Neural progenitor cell (in vitro differentiated cells): ENCODE measurements at regions not wholly inside any gene's neighbourhood (a gene's known extent, or its start where the extent isn't known, plus 50 kb on each side); places are given as distances from the start of the nearest gene placed in this dataset.

Experiments
- DNase-seq: peaks from one replicate; pipeline ENCODE4 v3.0.0-alpha.2; 2016; ENCODE audit warnings: low spot score
- H2AFZ ChIP-seq: fragments of 200-600 bp; sonication (generic); replicated peaks from 2 replicates; pipeline ENCODE4 v1.6.1; 2016; ENCODE audit warnings: antibody characterized with exemption
- H3F3A ChIP-seq: fragments of 200-600 bp; sonication (generic); 2 replicates; pipeline ENCODE4 v1.6.1; 2016; ENCODE audit warnings: antibody characterized with exemption, low read depth
- H3K27ac ChIP-seq: fragments of 200-600 bp; sonication (generic); 2 replicates; pipeline ENCODE4 v1.5.1; 2016; ENCODE audit warnings: mild to moderate bottlenecking
- H3K27me3 ChIP-seq: fragments of 200-600 bp; sonication (generic); 2 replicates; pipeline ENCODE4 v1.6.1; 2016; ENCODE audit warnings: mild to moderate bottlenecking, moderate library complexity
- H3K36me3 ChIP-seq: fragments of 200-600 bp; sonication (generic); 2 replicates; pipeline ENCODE4 v1.5.1; 2016
- H3K4me1 ChIP-seq: fragments of 200-600 bp; sonication (generic); 2 replicates; pipeline ENCODE4 v1.6.1; 2016; ENCODE audit warnings: mixed run types
- H3K4me2 ChIP-seq: fragments of 200-600 bp; sonication (generic); 2 replicates; pipeline ENCODE4 v1.6.1; 2016
- H3K4me3 ChIP-seq: fragments of 200-600 bp; sonication (generic); 2 replicates; pipeline ENCODE4 v1.5.1; 2016
- H3K79me2 ChIP-seq: fragments of 200-600 bp; sonication (generic); 2 replicates; pipeline ENCODE4 v1.6.1; 2016; ENCODE audit warnings: low read depth
- H3K9ac ChIP-seq: fragments of 200-600 bp; sonication (generic); 2 replicates; pipeline ENCODE4 v1.6.1; 2016
- H3K9me3 ChIP-seq: fragments of 200-600 bp; sonication (generic); 2 replicates; pipeline ENCODE4 v1.5.1; 2016; ENCODE audit warnings: low read depth
- H4K20me1 ChIP-seq: fragments of 200-600 bp; sonication (generic); 2 replicates; pipeline ENCODE4 v1.6.1; 2016; ENCODE audit warnings: low read depth
- H3K27ac Mint-ChIP-seq: 3 replicates; pipeline ENCODE4 v1.8.0; 2021; ENCODE audit warnings: mixed read lengths
- H3K27me3 Mint-ChIP-seq: 2 replicates; pipeline ENCODE4 v1.8.0; 2022; ENCODE audit warnings: low read depth, mild to moderate bottlenecking, inconsistent platforms, moderate library complexity, mixed read lengths; ENCODE audit not compliant: insufficient read depth
- H3K36me3 Mint-ChIP-seq: 3 replicates; pipeline ENCODE4 v1.8.0; 2021; ENCODE audit warnings: mixed read lengths
- H3K4me1 Mint-ChIP-seq: 3 replicates; pipeline ENCODE4 v1.8.0; 2021; ENCODE audit warnings: mixed read lengths
- H3K4me3 Mint-ChIP-seq: 3 replicates; pipeline ENCODE4 v1.8.0; 2021; ENCODE audit warnings: mild to moderate bottlenecking, moderate library complexity, mixed read lengths
- H3K9me3 Mint-ChIP-seq: 3 replicates; pipeline ENCODE4 v1.8.0; 2020; ENCODE audit warnings: mixed read lengths
- EZH2 ChIP-seq: fragments of 200-600 bp; sonication (generic); IDR thresholded peaks from 2 replicates; pipeline ENCODE4 v1.6.1; 2017; ENCODE audit warnings: antibody characterized with exemption, mild to moderate bottlenecking, moderate library complexity
- EZH2phosphoT487 ChIP-seq: fragments of 200-600 bp; sonication (generic); IDR thresholded peaks from 2 replicates; pipeline ENCODE4 v1.6.1; 2017; ENCODE audit warnings: antibody characterized with exemption
- TF ChIP-seq, protein P1 (sequence below): fragments of 200-600 bp; sonication (generic); IDR thresholded peaks from 2 replicates; pipeline ENCODE4 v1.5.1; 2017; ENCODE audit warnings: antibody characterized with exemption, mild to moderate bottlenecking

DNA sequence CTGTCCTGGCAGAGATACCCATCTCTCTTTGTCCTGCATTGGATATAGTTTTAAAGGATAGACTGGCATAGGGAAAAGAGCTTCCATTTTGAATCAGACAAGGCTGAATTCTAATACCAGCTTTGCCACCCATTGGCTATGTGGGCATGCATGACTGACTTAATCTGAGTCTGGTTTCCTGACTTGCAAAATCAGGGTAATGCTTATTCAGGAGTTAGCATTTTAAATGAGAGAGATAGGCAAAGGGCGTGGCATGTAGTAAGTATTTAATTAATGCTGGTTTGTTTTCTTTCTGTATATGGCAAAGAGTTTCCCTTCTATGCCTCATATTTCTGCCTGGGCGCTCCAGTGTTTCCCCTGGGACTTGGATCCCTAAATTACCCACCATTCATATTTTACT lies 492.9 kb downstream of the IGSF11 start:
- Mint-ChIP-seq H3K27ac (no peak overlapping the region), H3K4me3 (no peak overlapping the region), H3K9me3 (no peaks in the 10 kb centered on the region)

DNA sequence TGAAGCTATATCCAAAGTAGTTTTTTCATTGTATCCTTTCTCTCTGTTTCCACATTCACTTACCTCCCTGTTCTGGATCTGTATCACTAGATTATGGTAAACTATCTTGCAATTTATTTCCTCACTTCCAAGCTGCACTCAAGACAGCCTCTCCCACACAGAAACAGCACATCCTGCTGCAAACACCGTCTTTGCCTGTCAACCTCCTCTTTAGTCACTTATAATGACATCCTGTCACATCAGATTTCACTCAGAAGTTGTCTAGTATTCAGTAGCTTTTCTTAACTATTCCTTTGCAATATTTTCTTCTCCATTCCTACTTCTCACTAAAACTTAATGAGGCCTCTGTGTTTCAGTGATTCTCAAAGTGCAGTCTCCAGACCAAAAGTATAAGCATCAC lies 490.8 kb downstream of the IGSF11 start:
- Histone ChIP-seq H3K9me3 (no peaks in the 10 kb centered on the region), H3K27me3 (no peaks in the 10 kb centered on the region), H3K27ac (no peak overlapping the region), H3K4me2 (no peak overlapping the region), H3K9ac (no peak overlapping the region), H2AFZ (no peak overlapping the region), H3F3A (no peaks in the 10 kb centered on the region), H3K79me2 (no peaks in the 10 kb centered on the region), H4K20me1 (no peaks in the 10 kb centered on the region), H3K4me1 (no peaks in the 10 kb centered on the region), H3K4me3 (no peak overlapping the region), H3K36me3 (no peaks in the 10 kb centered on the region)
- Mint-ChIP-seq H3K4me3 (no peak overlapping the region), H3K36me3 (no peaks in the 10 kb centered on the region), H3K9me3 (no peaks in the 10 kb centered on the region), H3K27me3 (no peaks in the 10 kb centered on the region), H3K27ac (no peak overlapping the region), H3K4me1 (peaks cover 5% of the 10 kb centered on the region)
- no peak for TF ChIP-seq EZH2
- no peak for DNase-seq

More for the DNA sequence above, 492.9 kb downstream of the IGSF11 start:
- no peaks in the 10 kb centered on the region for H4K20me1 ChIP-seq
- H3K4me1 ChIP-seq, result no peaks in the 10 kb centered on the region
- H3K27ac ChIP-seq, result no peak overlapping the region
- peaks cover 5% of the 10 kb centered on the region for H3K4me1 Mint-ChIP-seq
- TF ChIP-seq EZH2, result no peak
- TF ChIP-seq EZH2phosphoT487, result no peak
- TF ChIP-seq, protein P1, sequence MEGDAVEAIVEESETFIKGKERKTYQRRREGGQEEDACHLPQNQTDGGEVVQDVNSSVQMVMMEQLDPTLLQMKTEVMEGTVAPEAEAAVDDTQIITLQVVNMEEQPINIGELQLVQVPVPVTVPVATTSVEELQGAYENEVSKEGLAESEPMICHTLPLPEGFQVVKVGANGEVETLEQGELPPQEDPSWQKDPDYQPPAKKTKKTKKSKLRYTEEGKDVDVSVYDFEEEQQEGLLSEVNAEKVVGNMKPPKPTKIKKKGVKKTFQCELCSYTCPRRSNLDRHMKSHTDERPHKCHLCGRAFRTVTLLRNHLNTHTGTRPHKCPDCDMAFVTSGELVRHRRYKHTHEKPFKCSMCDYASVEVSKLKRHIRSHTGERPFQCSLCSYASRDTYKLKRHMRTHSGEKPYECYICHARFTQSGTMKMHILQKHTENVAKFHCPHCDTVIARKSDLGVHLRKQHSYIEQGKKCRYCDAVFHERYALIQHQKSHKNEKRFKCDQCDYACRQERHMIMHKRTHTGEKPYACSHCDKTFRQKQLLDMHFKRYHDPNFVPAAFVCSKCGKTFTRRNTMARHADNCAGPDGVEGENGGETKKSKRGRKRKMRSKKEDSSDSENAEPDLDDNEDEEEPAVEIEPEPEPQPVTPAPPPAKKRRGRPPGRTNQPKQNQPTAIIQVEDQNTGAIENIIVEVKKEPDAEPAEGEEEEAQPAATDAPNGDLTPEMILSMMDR, result no peak
- no peak overlapping the region for H3K9ac ChIP-seq
- H3K79me2 ChIP-seq, result no peaks in the 10 kb centered on the region
- H3K4me2 ChIP-seq, result no peak overlapping the region
- no peak overlapping the region for H3K4me3 ChIP-seq
- H3K9me3 ChIP-seq, result no peaks in the 10 kb centered on the region
- DNase-seq, result no peak
- no peaks in the 10 kb centered on the region for H3K36me3 ChIP-seq
- no peaks in the 10 kb centered on the region for H3K36me3 Mint-ChIP-seq
- no peaks in the 10 kb centered on the region for H3K27me3 ChIP-seq
- no peaks in the 10 kb centered on the region for H3K27me3 Mint-ChIP-seq
- no peak overlapping the region for H2AFZ ChIP-seq
- no peaks in the 10 kb centered on the region for H3F3A ChIP-seq

DNA sequence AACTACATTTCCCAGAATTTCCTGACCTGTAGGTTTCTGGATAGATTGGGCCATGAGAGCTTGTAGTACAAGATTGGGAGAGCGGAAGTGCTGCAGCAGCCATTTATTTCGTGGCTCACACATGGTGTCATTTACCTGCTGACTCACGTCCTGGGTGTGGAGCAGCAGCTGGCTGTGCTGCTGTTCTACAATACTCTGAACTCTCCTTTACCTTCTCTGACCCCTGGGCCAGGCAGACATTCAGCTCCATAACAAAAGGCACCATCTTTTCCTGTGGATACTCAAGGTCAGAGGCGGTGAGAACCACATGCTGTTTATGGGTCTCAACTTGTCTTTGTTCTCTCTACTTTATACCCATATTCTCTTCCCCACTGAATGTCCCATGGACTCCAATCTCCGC lies 490.2 kb downstream of the IGSF11 start:
- H3K79me2 ChIP-seq, result no peaks in the 10 kb centered on the region
- Mint-ChIP-seq H3K36me3 (no peaks in the 10 kb centered on the region), H3K4me3 (no peak overlapping the region), H3K27ac (no peak overlapping the region), H3K4me1 (peaks cover 5% of the 10 kb centered on the region), H3K27me3 (no peaks in the 10 kb centered on the region), H3K9me3 (no peaks in the 10 kb centered on the region)
- no peaks in the 10 kb centered on the region for H3K27me3 ChIP-seq
- no peak for TF ChIP-seq EZH2
- TF ChIP-seq, protein P1, result no peak
- no peak for TF ChIP-seq EZH2phosphoT487
- no peaks in the 10 kb centered on the region for H3K36me3 ChIP-seq
- no peak overlapping the region for H2AFZ ChIP-seq
- no peak for DNase-seq
- no peak overlapping the region for H3K4me2 ChIP-seq
- H3K9me3 ChIP-seq, result no peaks in the 10 kb centered on the region
- no peaks in the 10 kb centered on the region for H3F3A ChIP-seq
- H4K20me1 ChIP-seq, result no peaks in the 10 kb centered on the region
- no peak overlapping the region for H3K27ac ChIP-seq
- no peak overlapping the region for H3K9ac ChIP-seq
- no peak overlapping the region for H3K4me3 ChIP-seq
- no peaks in the 10 kb centered on the region for H3K4me1 ChIP-seq

DNA sequence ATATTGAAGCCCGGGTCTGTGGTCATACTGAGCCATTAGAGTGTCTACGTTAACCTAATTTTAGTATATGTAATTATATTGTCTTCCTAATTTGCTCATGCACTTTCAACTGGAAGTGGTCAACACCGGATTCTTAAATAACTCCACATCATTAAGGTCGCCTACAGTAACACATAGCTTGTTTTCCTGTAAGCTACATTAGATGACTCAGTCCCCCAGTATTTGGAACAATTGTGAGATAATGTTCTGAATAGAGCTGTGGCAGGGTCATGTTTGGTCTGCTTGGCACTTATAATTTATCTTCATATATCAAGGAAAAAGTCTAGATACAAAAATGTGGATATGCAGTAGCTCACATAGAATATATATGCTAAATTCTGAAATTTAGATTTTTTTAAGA lies 486.2 kb downstream of the IGSF11 start:
- H3K27me3 ChIP-seq, result no peaks in the 10 kb centered on the region
- Mint-ChIP-seq H3K27me3 (no peaks in the 10 kb centered on the region), H3K4me3 (no peak overlapping the region), H3K4me1 (peaks cover 5% of the 10 kb centered on the region), H3K27ac (no peak overlapping the region), H3K9me3 (no peaks in the 10 kb centered on the region), H3K36me3 (no peaks in the 10 kb centered on the region)
- no peaks in the 10 kb centered on the region for H3K4me1 ChIP-seq
- H3F3A ChIP-seq, result no peaks in the 10 kb centered on the region
- no peaks in the 10 kb centered on the region for H3K79me2 ChIP-seq
- no peak for TF ChIP-seq EZH2phosphoT487
- TF ChIP-seq EZH2, result no peak
- TF ChIP-seq, protein P1, result no peak
- DNase-seq, result no peak
- H3K36me3 ChIP-seq, result no peaks in the 10 kb centered on the region
- no peaks in the 10 kb centered on the region for H4K20me1 ChIP-seq
- no peak overlapping the region for H3K9ac ChIP-seq
- H2AFZ ChIP-seq, result no peak overlapping the region
- H3K4me2 ChIP-seq, result no peak overlapping the region
- H3K4me3 ChIP-seq, result no peak overlapping the region
- no peak overlapping the region for H3K27ac ChIP-seq
- H3K9me3 ChIP-seq, result no peaks in the 10 kb centered on the region
